GM12878 (cell line): ENCODE measurements at regions not wholly inside any gene's neighbourhood (a gene's known extent, or its start where the extent isn't known, plus 50 kb on each side); places are given as distances from the start of the nearest gene placed in this dataset.

Experiments used
- ATAC-seq: fragments of 200-7000 bp; cut with Tn5 transposase; 3 replicates; pipeline ENCODE4 v1.9.1; 2020; ENCODE audit warnings: mild to moderate bottlenecking, moderate library complexity
- BruUV-seq: library from RNA; stranded (reverse); fragments of 400-500 nt; replicated peaks from 2 replicates; lab custom pipeline; 2021; lab: Mats Ljungman, UMichigan
- CTCF ChIA-PET: fragments of 300-600 bp; sonication (Branson Sonifier 250); formaldehyde crosslinking; extraction: SDS; loops from one replicate; lab custom pipeline; 2021; ENCODE audit warnings: inconsistent platforms; lab: Yijun Ruan, JAX
- POLR2A ChIA-PET: fragments of 350-600 bp; formaldehyde crosslinking; extraction: SDS; loops from one replicate; lab custom pipeline; 2021; ENCODE audit warnings: inconsistent platforms; lab: Charles Lee
- RAD21 ChIA-PET: fragments of 300-600 bp; sonication (Branson Sonifier 250); formaldehyde crosslinking; loops from one replicate; lab custom pipeline; 2023; ENCODE audit warnings: antibody characterized with exemption; ENCODE audit not compliant: unreplicated experiment; lab: Charles Lee
- SMC1A ChIA-PET: fragments of 300-600 bp; sonication (Branson Sonifier 250); formaldehyde crosslinking; loops from one replicate; lab custom pipeline; 2023; ENCODE audit not compliant: unreplicated experiment, uncharacterized antibody; lab: Charles Lee
- DNase-seq: peaks from one replicate; pipeline ENCODE4 v3.0.0-alpha.2; 2011; ENCODE audit warnings: low read depth, low spot score
- FAIRE-seq: peaks from 3 replicates; lab custom pipeline; 2011; peaks lifted over from hg19 to GRCh38; lab: Jason Lieb, UNC
- H2AFZ ChIP-seq: 2 replicates; pipeline ENCODE4 v1.6.0; 2011; ENCODE audit warnings: low read depth, low read length, control low read depth; ENCODE audit not compliant: control insufficient read depth
- H3K27ac ChIP-seq: 2 replicates; pipeline ENCODE4 v1.5.1; 2011; ENCODE audit warnings: control low read depth; ENCODE audit not compliant: control insufficient read depth, insufficient read depth
- H3K27me3 ChIP-seq, 2 experiments: replicated peaks in 1 of 2; 2 replicates each; pipeline versions ENCODE4 v1.6.0 to v1.6.1; 2011; ENCODE audit warnings: low read length in 1 of 2; ENCODE audit not compliant: control insufficient read depth in 2 of 2, insufficient read depth in 2 of 2
- H3K36me3 ChIP-seq, 2 experiments: 2 replicates each; pipeline ENCODE4 v1.5.1; 2011; ENCODE audit warnings: low read length in 1 of 2; ENCODE audit not compliant: control insufficient read depth in 2 of 2, insufficient read depth in 2 of 2
- H3K4me1 ChIP-seq: 2 replicates; pipeline ENCODE4 v1.6.1; 2011; ENCODE audit warnings: mild to moderate bottlenecking, low read length, moderate library complexity, mixed read lengths; ENCODE audit not compliant: control insufficient read depth, insufficient read depth
- H3K4me2 ChIP-seq: 2 replicates; pipeline ENCODE4 v1.6.0; 2011; ENCODE audit warnings: control low read depth; ENCODE audit not compliant: control insufficient read depth, insufficient read depth
- H3K4me3 ChIP-seq: fragments of 200-600 bp; sonication (generic); 2 replicates; pipeline ENCODE4 v1.5.1; 2016
- H3K79me2 ChIP-seq: 2 replicates; pipeline ENCODE4 v1.6.0; 2011; ENCODE audit warnings: low read length; ENCODE audit not compliant: control insufficient read depth, insufficient read depth
- H3K9ac ChIP-seq: 2 replicates; pipeline ENCODE4 v1.8.0; 2011; ENCODE audit warnings: low read length, control low read depth, mixed read lengths; ENCODE audit not compliant: control insufficient read depth, insufficient read depth
- H3K9me3 ChIP-seq: replicated peaks from 3 replicates; pipeline ENCODE4 v1.5.1; 2011; ENCODE audit warnings: mild to moderate bottlenecking, low read length; ENCODE audit not compliant: control insufficient read depth, insufficient read depth
- H4K20me1 ChIP-seq: 2 replicates; pipeline ENCODE4 v1.6.0; 2011; ENCODE audit not compliant: control insufficient read depth, insufficient read depth
- BRCA1 ChIP-seq: IDR thresholded peaks from 2 replicates; pipeline ENCODE4 v1.6.1; 2011; ENCODE audit warnings: low read depth, low read length, improper control_type of control experiment
- CBX5 ChIP-seq: sonication (generic); IDR thresholded peaks from 2 replicates; pipeline ENCODE4 v1.6.1; 2016; ENCODE audit warnings: low read depth, moderate library complexity, mild to moderate bottlenecking, inconsistent platforms
- EED ChIP-seq: sonication (generic); IDR thresholded peaks from 2 replicates; pipeline ENCODE4 v1.6.1; 2016; ENCODE audit warnings: antibody characterized with exemption, low read depth
- LARP7 ChIP-seq: fragments of 450-650 bp; IDR thresholded peaks from 2 replicates; pipeline ENCODE4 v1.6.1; 2017; ENCODE audit warnings: mild to moderate bottlenecking
- NR2C1 ChIP-seq: fragments of 450-650 bp; IDR thresholded peaks from 2 replicates; pipeline ENCODE4 v1.6.1; 2017; ENCODE audit warnings: antibody characterized with exemption, mild to moderate bottlenecking, moderate library complexity
- POLR2AphosphoS2 ChIP-seq: IDR thresholded peaks from 2 replicates; pipeline ENCODE4 v1.6.1; 2011; ENCODE audit warnings: low read depth, mild to moderate bottlenecking, low read length, improper control_type of control experiment, moderate library complexity
- POU2F2 ChIP-seq: IDR thresholded peaks from 3 replicates; pipeline ENCODE4 v1.6.1; 2011; ENCODE audit warnings: low read depth, mild to moderate bottlenecking, low read length, borderline replicate concordance
- RB1 ChIP-seq: fragments of 450-650 bp; formaldehyde crosslinking; IDR thresholded peaks from 2 replicates; pipeline ENCODE4 v1.6.1; 2017; ENCODE audit warnings: mild to moderate bottlenecking, borderline replicate concordance
- SIN3A ChIP-seq: IDR thresholded peaks from 2 replicates; pipeline ENCODE4 v1.6.1; 2012; ENCODE audit warnings: low read depth, low read length, improper control_type of control experiment
- SIX5 ChIP-seq: IDR thresholded peaks from 2 replicates; pipeline ENCODE4 v1.6.1; 2011; ENCODE audit warnings: mild to moderate bottlenecking, low read depth, low read length, moderate library complexity; ENCODE audit not compliant: severe bottlenecking
- SPI1 ChIP-seq: IDR thresholded peaks from 2 replicates; pipeline ENCODE4 v1.6.1; 2011; ENCODE audit warnings: low read depth, mild to moderate bottlenecking, low read length, moderate library complexity, borderline replicate concordance; ENCODE audit not compliant: insufficient read depth
- SRF ChIP-seq, 2 experiments: IDR thresholded peaks; 2 replicates each; pipeline ENCODE4 v1.6.1; 2011; ENCODE audit warnings: low read depth in 2 of 2, low read length in 2 of 2, mild to moderate bottlenecking in 1 of 2, moderate library complexity in 1 of 2
- ZNF384 ChIP-seq: IDR thresholded peaks from 2 replicates; pipeline ENCODE4 v1.6.1; 2012; ENCODE audit warnings: low read depth, mild to moderate bottlenecking, low read length, improper control_type of control experiment, borderline replicate concordance
- WGBS: methylation state at CpG from one replicate; pipeline ENCODE4 v1.1.6; 2016; ENCODE audit warnings: low lambda C conversion rate; ENCODE audit not compliant: insufficient replicate concordance, insufficient coverage; ENCODE audit errors: missing lambda C conversion rate; 5-methylcytosine and 5-hydroxymethylcytosine counted together
- in situ Hi-C: fragments of 300-500 bp; cut with MboI; formaldehyde crosslinking; loops from 9 replicates; pipeline ENCODE4 v1.14.3; 2018; ENCODE audit warnings: mixed read lengths
- intact Hi-C: fragments of 100-400 bp; cut with micrococcal nuclease; formaldehyde crosslinking; loops from one replicate; pipeline ENCODE4 v1.14.2; 2022; ENCODE audit not compliant: unreplicated experiment
- TF ChIP-seq, protein P1 (sequence below), 3 experiments: IDR thresholded peaks in 2 of 3; conservative IDR thresholded peaks in 1 of 3; 2 replicates each; pipeline ENCODE4 v1.5.1; 2011; ENCODE audit warnings: low read depth in 3 of 3, low read length in 3 of 3, mild to moderate bottlenecking in 3 of 3, control low read depth in 2 of 3, moderate library complexity in 2 of 3, inconsistent platforms in 1 of 3, mixed read lengths in 1 of 3; ENCODE audit not compliant: control insufficient read depth in 2 of 3, insufficient read depth in 1 of 3; ENCODE audit errors: extremely low read depth in 1 of 3
- TF ChIP-seq, protein P2 (sequence below): IDR thresholded peaks from 2 replicates; pipeline ENCODE4 v1.6.1; 2011; ENCODE audit warnings: borderline replicate concordance, low read depth, mild to moderate bottlenecking, moderate library complexity, mixed read lengths, low read length; ENCODE audit not compliant: insufficient read depth; ENCODE audit errors: extremely low read length
- TF ChIP-seq, protein P3 (sequence below): fragments of 450-650 bp; IDR thresholded peaks from 2 replicates; pipeline ENCODE4 v1.6.1; 2014; ENCODE audit warnings: mild to moderate bottlenecking

DNA sequence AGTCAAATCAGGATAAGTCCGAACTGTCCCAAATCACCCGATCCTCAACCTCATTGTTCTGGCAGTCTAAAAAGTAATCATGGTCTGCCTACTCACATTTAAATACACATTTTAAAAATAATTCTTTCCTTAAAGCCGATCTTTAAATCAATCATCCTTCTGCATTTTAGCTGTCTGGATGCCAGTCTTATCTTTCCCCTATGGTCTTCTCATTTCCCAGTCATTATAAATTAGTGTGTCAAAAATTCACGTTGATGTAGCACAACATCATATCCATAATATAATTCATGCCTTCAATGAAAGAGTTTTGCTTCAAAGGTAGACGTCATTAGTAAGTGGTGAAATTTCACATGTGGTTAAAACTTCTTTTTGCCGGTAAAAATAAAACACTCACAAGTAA lies 108.1 kb upstream of the FRG1 start (continued):
- TF ChIP-seq, protein P1, sequence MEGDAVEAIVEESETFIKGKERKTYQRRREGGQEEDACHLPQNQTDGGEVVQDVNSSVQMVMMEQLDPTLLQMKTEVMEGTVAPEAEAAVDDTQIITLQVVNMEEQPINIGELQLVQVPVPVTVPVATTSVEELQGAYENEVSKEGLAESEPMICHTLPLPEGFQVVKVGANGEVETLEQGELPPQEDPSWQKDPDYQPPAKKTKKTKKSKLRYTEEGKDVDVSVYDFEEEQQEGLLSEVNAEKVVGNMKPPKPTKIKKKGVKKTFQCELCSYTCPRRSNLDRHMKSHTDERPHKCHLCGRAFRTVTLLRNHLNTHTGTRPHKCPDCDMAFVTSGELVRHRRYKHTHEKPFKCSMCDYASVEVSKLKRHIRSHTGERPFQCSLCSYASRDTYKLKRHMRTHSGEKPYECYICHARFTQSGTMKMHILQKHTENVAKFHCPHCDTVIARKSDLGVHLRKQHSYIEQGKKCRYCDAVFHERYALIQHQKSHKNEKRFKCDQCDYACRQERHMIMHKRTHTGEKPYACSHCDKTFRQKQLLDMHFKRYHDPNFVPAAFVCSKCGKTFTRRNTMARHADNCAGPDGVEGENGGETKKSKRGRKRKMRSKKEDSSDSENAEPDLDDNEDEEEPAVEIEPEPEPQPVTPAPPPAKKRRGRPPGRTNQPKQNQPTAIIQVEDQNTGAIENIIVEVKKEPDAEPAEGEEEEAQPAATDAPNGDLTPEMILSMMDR (IDR thresholded peaks at IDR 0.05 in 2 of 3, conservative IDR thresholded peaks at IDR 0.05 in 1 of 3; ENCODE audit: control insufficient read depth in 2 of 3, extremely low read depth in 1 of 3, insufficient read depth in 1 of 3, low read depth in 3 of 3, low read length in 3 of 3): no peak
- TF ChIP-seq BRCA1: no peak

DNA sequence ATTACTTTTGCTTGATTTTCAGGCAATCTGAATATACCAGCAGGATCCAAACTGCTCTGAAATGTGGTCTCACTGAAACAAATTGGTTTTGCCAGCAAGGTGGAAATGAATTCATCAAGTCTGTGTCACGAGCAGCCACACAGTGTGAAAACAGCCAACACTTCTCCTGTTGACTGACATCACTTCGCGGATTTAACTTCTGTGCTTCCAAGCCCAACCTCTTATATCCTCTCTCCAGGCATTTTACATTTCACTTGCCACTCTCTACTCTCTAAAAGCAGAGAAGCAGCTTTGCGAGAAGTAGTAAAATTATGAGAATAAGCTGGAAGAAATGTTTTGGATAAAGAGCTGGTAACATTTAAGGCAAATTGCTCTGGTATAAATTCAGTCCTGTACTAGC lies 106.1 kb upstream of the FRG1 start:
- Histone ChIP-seq H3K9ac (no peak overlapping the region), H2AFZ (no peak overlapping the region), H3K4me3 (no peak overlapping the region), H3K4me2 (no peak overlapping the region), H3K27ac (no peak overlapping the region), H3K79me2 (no peaks in the 10 kb centered on the region), H4K20me1 (no peaks in the 10 kb centered on the region), H3K27me3 (no peaks in the 10 kb centered on the region), H3K4me1 (no peaks in the 10 kb centered on the region), H3K36me3 (no peaks in the 10 kb centered on the region), H3K9me3 (no peaks in the 10 kb centered on the region)
- 29% methylated on average over 4 of the region's 4 CpGs for WGBS
- ChIA-PET RAD21 (no interaction called here), POLR2A (no interaction called here), SMC1A (no interaction called here), CTCF (no interaction called here)
- intact Hi-C loops: no loop called here
- in situ Hi-C loops: no loop called here
- no TSS peak for BruUV-seq
- DNase-seq (no peak), FAIRE-seq (no peak), ATAC-seq (no peak)
- TF ChIP-seq POLR2AphosphoS2 (no peak), SIN3A (no peak), RB1 (no peak), CBX5 (no peak), SRF (IDR thresholded peaks at IDR 0.05; ENCODE audit: low read depth in 2 of 2, low read length in 2 of 2) (no peak), NR2C1 (no peak), SPI1 (no peak), LARP7 (no peak), EED (no peak), POU2F2 (no peak), ZNF384 (no peak), BRCA1 (no peak), SIX5 (no peak)
- TF ChIP-seq, protein P2, sequence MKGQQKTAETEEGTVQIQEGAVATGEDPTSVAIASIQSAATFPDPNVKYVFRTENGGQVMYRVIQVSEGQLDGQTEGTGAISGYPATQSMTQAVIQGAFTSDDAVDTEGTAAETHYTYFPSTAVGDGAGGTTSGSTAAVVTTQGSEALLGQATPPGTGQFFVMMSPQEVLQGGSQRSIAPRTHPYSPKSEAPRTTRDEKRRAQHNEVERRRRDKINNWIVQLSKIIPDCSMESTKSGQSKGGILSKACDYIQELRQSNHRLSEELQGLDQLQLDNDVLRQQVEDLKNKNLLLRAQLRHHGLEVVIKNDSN: no peak
- TF ChIP-seq, protein P3, sequence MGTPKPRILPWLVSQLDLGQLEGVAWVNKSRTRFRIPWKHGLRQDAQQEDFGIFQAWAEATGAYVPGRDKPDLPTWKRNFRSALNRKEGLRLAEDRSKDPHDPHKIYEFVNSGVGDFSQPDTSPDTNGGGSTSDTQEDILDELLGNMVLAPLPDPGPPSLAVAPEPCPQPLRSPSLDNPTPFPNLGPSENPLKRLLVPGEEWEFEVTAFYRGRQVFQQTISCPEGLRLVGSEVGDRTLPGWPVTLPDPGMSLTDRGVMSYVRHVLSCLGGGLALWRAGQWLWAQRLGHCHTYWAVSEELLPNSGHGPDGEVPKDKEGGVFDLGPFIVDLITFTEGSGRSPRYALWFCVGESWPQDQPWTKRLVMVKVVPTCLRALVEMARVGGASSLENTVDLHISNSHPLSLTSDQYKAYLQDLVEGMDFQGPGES: no peak
- TF ChIP-seq, protein P1 (IDR thresholded peaks at IDR 0.05 in 2 of 3, conservative IDR thresholded peaks at IDR 0.05 in 1 of 3; ENCODE audit: control insufficient read depth in 2 of 3, extremely low read depth in 1 of 3, insufficient read depth in 1 of 3, low read depth in 3 of 3, low read length in 3 of 3): no peak
